Islet precursor cell (in vitro differentiated cells): ENCODE measurements at regions not wholly inside any gene's neighbourhood (a gene's known extent, or its start where the extent isn't known, plus 50 kb on each side); places are given as distances from the start of the nearest gene placed in this dataset.
"Not testable (repeated sequence)": the region's sequence is repeated elsewhere in the genome, so short reads cannot be mapped to it uniquely, and the experiment has no call there.

Source experiments
- DNase-seq: peaks from one replicate; pipeline ENCODE4 v3.0.0-alpha.2; 2018

DNA sequence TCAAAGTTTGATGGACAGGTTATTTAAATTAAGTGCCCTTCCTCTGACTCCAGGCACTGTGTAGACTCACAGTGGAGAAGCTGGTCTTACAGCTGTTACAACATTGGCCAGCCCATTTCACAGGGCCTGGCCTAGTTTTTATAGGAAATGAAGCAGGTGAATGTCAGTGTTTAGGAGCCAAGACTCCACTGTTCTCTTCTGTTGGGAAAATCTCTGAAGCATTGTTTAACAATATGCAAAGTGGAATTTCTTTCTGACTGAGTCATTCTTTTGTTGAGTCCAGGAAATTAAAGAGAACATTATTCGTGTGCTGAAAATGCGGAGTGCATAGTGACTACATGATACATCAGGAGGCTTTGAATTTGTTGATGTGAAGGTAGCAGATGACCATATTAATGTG, 64.7 kb downstream of the ARRDC4 start:
- DNase-seq: no peak

DNA sequence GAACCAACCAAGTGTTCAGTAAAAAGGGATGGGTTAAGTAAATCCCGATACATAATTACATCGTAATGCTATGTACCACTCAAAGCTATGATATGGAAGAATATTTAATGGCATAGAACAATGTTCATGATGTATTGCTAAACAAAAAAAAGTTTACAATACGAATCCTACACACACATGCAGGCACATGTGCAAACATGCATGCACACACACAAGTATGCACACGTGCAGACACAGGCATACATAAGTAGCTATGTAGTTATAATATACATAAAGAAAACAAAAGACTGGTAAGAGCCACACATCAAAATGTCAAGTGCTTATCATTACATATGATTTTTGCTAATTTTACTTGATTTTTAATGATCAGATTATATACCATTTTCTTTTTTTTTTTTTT, 74.2 kb downstream of the ARRDC4 start:
- no peak for DNase-seq

DNA sequence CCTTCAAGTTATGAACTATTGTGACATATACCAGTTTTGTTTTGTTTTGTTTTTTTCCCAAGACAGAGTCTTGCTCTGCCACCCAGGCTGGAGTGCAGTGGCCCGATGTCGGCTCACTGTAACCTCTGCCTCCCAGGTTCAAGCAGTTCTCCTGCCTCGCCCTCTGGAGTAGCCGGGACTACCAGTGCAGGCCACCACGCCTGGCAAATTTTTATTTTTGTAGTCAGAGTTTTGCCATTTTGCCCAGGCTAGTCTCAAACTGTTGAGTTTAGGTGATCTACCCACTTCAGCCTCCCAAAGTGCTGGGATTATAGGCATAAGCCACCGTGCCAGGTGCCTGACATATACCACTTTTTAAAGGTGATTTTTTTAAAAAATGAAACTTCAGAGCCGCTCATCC, 74.6 kb downstream of the ARRDC4 start:
- no peak for DNase-seq

DNA sequence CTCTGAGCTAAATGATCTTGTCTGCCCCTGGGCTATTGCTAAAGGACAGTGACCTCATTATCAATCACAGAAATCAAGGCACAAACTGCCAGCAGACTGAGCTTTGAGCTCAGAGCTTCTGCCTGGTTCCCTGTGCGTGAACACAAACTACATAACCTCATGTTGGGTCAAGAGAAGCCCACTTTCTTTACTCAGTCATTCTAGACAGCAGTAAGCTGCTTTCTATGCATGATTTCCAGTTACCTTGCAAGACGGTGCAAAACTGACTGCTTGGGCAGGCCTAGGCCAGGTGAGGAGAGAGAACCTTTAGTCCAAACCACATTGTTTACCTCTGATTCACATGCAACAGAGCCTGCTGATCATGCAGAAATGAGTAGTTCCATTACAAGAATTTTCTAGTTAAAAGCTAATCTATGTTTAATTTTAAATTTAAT, 75.1 kb downstream of the ARRDC4 start:
- DNase-seq: peak; percentile 72

DNA sequence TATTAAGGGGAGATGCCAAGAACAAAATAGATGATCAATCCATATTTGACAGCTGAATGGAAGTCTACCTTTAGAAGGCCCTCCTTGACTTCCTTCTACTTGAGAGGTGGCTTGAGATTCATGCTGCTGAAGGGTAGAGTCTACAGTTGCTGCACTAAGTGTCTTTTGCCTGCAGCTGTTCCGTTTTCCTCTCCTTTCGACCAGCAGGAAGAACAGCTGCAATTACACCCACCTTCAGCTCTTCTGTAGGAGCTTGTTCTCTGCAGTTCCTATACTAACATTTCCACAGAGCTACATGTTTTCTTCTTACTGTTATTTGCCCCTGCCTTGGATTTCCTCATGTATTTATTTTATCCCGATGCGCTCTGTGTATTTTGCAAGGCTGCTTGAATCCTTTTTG, 79.1 kb downstream of the ARRDC4 start:
- no peak for DNase-seq

DNA sequence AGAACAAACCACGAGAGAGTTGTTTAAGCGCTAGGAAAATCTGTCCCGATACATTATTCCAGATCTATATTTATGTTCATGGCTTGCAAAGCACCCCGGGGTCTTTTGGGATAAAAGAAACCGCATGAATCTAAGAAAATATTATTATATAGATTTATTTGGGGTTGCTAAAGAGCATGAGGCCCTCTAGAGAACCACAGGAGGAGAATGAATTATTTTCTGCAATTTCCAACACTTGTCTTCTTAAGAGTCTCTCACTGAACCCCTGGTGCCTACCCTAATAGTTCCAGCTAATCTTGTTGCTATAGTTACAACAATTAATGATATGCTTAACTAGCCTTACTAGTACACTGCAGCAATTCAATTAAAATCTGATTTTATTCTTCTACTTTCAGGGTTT, 79.6 kb downstream of the ARRDC4 start:
- DNase-seq: no peak

- DNase-seq: no peak
Observed at GRCh38 chr15:98043160-98044014, 82.9 kb downstream of the ARRDC4 start.

- no peak for DNase-seq
Observed at GRCh38 chr15:98051734-98052133, 91.2 kb downstream of the ARRDC4 start.

DNA sequence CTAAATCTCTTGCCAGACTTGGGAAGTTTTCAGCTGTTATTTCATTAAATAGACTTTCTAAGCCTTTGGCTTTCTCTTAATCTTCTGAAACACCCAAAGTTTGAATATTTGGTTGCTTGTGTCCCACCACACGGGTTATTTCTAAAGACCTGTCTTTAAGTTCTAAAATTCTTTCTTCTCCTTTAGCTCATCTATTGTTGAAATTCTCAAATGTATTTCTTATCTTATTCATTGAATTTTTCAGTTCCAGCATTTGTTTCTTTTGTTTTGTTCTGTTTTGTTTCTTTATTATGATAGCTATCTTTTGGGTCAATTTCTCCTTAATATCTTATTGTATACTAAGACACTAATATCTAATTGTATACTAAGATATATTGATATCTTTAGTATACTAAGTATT, 97.0 kb downstream of the ARRDC4 start:
- no peak for DNase-seq

GRCh38 chr15:98062869-98063268, 102.4 kb downstream of the ARRDC4 start:
- DNase-seq: no peak

GRCh38 chr15:98063315-98063714, 102.8 kb downstream of the ARRDC4 start:
- no peak for DNase-seq

- DNase-seq: no peak
Observed at GRCh38 chr15:98063871-98064270, 103.4 kb downstream of the ARRDC4 start.

DNA sequence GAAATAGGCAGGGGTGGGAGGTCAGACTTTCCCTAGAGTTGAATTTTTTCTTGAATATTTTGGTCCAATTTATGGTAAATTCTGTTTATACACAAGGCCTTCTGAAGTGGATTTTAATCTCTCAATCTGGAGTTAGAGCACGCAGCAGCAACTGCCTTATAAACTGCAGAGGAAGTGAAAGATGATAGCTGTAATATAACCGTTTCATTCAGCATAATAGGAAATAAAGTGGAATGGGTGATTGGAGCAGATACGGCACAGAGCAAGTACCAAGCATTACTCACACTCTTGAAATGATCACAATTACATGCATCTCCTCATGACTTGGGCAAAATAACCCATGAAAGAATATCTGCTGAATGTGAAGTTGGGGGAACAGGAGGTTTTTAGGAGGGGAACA, 106.8 kb downstream of the ARRDC4 start:
- no peak for DNase-seq

GRCh38 chr15:98069256-98069655, 108.8 kb downstream of the ARRDC4 start:
- DNase-seq: no peak

DNA sequence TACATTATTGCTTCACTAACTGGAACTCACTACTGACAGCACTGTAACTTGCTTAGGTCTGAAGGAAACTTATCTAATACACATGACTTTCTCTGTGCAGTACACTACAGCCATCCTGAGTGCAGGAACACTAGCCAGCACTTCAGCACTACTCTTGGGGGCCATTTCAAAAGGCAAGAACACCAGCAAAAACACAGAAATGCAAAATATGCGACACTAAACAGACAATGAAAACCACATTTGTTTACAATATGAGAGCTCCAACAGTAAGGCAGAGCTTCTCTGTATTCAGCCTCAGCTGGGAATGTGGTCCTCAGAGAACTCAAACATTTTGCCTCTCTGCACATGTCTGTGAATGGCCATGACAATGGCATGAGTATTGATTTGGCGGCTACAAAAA, 109.6 kb downstream of the ARRDC4 start:
- DNase-seq: no peak

DNA sequence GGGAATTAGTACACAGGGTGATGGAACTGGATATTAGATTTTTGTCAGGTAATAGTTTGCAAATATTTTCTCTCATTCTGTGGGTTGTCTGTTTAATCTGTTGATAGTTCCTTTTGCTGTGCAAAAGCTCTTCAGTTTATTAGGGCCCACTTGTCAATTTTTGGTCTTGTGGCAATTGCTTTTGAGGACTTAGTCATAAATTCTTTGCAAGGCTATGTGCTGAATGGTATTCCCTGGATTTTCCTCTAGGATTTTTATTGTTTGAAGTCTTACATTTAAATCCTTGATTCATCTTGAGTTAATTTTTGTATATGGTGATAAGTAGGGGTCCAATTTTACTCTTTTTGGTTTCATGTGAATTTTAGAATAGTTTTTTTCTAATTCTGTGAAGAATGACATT, 111.3 kb downstream of the ARRDC4 start:
- DNase-seq: no peak

DNA sequence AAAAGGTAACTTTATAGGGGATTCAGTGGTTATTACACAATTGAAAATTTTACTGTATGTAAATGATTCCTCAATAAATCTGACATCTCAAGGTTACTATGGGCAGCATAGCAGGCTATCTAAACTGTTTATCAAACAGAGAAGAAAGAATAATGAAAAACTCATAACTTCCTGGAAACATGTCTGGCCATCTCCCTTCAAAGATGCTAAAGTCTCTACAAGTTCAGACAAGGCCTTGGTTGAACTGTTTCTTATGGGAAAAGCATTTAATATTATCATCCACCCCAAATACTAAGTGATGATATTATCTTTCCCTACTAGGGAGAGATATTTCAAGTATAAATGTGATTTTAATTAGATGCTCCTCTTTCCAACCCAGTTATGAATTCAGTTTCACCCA, 114.9 kb downstream of the ARRDC4 start:
- no peak for DNase-seq

DNA sequence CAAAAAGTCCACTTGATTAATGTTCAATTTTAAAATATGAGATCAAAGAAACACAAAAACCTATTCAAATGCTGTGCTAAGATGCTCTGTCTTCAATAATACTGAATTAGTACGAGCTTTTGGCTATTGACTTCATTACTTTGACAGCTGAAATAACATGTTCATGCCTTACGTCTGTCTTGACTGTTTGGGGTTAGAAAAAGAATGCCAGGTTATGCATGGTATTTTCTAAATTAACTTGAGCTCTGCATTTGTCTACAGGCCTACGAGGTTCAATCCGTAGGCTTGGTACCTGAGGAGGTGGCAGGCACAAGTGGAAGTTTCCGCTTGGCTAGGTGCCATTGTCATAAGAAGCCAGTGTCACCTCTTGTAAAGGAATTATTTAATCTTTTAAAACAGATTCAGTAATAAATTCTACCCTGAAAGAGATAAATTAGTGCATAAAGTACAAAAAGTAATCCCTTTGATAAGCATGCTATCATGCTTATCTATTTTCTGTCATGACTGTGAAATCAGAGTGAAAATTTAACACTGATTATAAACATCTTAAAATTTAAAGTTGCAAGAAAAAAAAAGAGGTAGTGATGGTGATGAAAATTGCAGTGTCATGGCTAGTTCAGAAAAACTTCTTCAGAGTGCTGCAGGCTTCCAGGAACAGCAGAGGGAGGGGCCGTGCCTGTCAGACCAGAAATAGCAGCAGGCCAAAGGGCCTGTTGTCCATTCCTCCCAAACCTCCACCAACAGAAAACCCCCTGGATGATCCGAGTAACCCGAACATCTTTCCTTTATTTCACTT, 115.7 kb downstream of the ARRDC4 start:
- DNase-seq: peak; percentile 63

GRCh38 chr15:98077186-98077585, 116.7 kb downstream of the ARRDC4 start:
- DNase-seq: peak; percentile 68

- no peak for DNase-seq
Observed at GRCh38 chr15:98080791-98081190, 120.3 kb downstream of the ARRDC4 start.

DNA sequence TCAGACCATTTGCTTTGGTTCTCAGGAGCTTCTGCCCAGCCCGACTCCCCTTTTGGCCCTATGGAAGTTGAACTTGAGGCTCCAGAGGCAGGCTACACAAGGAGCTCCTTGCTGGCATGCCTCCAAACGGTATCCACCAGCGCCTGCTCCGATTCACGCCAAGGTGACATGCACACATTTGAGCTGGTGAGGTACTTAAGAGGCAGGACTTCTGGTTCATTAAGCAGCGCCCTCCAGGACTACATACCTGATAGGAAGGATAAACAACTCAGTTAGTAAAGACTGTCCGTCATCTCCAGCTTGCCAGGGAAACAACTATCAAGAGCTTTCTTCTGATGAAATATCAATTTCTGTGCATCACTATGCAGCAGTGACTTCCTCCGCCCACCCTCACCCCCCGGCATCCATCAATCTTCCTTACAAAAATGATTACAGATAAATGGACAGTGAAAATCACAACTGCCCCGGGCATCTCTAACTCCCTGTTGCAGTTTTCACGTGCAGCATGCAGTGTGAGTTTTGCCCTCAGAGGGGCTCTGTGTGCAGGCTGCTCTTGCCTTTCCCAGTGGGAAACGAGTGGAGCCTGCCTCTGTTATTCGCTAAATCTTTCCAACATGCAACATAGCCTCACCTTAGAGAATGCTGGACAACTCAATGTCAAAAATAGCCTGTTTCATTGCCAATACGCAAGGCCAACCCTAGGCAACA, 122.9 kb downstream of the ARRDC4 start:
- no peak for DNase-seq

GRCh38 chr15:98085003-98085639, 124.6 kb downstream of the ARRDC4 start:
- no peak for DNase-seq

DNA sequence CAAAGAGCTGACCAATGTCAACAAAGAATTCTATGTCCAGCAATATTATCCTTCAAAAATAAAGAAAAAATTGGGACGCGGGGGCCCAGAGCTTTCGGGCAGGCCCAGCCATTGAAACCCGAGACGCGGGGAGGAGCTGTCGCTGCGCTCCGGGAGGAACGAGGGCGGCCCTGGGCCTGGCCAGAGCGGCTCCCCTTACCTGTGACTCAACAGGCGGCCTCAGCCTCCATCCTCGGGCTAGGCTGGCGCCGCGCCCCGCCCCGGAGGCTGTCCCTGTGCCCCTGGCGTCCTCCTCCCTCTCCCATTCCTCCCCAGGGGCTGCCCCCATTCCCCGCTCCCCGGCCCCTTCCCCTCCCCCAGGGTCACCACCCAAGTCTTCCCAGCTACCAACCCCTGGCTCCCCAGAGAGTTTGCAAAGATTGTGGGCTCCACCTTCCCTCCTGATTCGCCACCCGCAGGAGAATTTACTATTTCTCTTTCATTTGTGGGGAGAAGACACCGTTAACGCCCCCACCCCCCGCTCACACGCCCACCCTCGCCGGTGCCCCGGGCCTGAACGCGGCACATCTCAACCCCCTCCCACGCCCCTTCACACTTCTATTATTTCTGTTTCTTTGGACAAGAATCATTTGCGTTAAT, 127.9 kb downstream of the ARRDC4 start:
- not testable (repeated sequence) for DNase-seq
